Putamen (tissue), 1 donor: ENCODE measurements at regions not wholly inside any gene's neighbourhood (a gene's known extent, or its start where the extent isn't known, plus 50 kb on each side); places are given as distances from the start of the nearest gene placed in this dataset.

ENCODE experiments used
- DNase-seq: peaks from one replicate; pipeline ENCODE4 v3.0.0-alpha.2; 2016; ENCODE audit warnings: low spot score

DNA sequence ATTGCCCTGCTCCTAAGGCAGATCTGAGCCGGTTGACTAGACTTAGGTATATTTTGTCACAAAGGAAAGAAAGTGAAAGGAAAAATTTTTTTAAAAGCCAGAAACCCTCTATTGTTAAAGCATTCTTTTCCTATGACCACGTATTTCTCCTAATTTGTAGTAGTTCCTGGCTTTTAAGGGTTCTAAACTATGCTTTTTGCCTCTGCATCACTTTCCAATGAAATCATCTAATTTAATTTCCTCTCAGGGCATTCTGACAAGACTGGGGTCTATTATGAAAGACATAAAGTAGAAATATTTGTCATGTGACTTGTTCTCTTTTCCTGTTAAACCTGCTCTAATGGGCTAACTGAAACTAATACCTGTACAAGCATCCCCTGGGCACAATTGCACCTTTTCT lies 233.0 kb upstream of the PRR20A start:
- no peak for DNase-seq

DNA sequence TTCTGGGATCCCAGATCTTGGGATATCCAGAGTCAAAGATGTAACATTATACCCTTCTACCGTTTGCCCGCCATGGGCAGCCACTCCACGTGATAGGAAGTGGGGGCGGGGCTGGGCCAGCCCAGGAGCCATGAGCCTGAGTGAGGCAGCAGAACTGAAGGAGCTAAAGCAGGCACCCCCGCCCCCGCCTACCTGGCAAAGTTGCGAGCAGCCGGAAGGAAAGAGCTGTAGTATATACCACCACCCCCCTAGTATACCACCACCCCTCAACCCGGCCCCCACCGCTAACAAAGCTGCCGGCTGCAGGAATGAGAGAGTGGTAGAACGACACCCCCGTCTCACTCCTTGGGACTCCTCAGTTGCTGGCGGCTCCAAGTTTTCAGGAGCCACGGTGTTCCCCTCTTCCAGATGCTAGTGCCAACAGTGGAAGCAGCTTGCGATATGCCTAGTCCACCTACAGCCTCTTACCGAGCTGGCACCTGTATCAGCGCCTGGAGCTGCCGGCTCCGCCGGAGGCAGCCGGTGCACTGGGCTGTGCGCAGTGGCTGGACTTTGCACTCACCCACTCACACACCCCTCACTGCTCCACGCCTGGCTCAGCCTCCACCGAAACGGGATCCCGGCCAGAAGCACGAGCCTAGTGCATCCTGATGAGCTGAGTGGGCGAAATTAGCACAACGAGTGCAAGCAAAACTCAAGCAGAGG lies 230.7 kb upstream of the PRR20A start:
- DNase-seq: no peak

DNA sequence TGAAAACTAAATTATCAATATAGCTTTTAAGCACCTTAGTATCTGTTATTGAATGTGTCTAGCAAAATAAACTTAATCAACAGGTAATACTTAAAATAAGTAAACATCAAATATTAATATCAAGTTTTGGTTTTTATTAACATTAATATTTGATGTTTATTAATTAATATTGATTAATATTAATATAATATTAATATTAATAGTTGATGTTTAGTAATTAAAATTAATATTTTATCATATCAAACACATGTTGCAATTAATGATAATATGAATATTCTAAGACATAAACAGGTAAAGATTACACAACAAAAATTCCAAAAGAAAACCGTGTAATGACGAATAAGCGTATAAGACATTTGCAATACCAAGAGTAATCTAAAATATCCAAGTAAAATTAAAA lies 222.8 kb upstream of the PRR20A start:
- DNase-seq: no peak

DNA sequence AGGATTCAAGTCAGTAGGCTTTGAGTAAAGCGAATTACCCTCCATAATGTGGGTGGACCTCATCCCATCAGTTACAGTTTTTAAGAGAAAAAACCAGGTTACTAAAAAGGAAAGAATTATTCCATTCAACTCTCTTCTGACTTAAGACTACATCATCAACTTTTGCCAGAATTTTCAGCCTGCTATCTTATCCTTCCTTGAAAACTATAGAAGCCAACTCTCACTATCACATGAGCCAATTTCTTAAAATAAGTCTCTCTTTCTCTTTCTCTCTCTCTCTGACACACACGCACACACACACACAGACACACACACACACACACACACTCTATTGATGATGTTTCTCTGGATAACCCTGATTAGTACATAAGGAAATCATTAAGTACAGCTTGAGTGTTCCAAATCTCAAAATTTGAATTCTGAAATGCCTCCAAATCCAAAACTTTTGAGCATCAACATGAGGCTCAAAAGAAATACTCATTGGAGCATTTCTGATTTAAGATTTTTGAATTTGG lies 217.0 kb upstream of the PRR20A start:
- no peak for DNase-seq

DNA sequence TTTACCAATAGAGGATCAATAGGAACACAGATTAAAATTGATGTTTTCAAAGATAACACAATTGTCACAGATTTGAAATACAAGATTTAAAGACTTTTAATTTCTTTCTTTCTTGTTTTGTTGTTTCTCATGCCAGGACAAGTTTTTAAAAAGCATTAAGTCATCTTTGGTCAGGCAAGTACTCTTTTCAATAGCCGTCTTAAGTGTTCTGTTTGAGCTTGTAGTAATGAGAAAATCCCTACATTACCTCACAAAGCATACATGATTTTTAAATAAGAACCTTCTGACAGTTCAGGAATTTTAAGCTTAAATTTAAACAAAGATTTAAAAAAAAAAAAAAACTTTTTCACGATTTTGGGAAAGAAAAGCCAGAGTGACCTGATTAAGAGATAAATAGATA lies 216.3 kb upstream of the PRR20A start:
- DNase-seq: no peak

DNA sequence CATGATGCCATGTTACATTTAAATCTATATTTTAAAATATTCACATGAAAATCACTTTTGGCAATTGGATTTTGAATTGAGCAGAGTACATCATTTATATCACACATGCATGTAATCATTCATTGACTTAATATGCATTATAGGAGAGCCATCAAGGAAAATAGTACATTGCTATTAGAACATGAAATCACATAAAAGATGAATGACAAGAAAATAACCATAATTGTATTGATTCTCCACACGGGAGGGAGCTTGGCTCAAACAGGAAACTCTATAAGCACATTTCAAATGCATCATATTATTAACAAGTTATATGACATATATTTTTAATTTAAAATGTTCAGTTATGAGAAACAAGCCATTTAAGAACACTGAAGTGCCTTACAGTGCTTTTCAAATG lies 208.6 kb upstream of the PRR20A start:
- no peak for DNase-seq

DNA sequence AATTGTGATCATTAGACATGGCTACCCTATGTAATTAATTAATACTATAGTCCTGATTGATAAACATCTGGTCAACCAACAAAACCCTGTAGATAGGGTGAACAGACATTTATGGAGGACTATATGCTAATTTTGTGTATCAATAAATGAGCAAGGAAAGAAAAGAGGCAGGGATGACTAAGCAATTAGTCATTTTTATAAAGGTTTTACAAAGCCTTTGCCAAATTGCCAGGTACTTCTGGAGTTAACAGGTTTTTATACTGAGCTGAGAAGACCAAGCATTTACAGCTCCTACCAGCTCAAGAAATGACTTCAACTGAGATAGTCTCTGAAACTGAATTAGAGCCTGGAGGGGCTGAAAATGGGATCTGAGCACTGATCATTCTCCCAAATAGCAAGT lies 186.8 kb upstream of the PRR20A start:
- no peak for DNase-seq

DNA sequence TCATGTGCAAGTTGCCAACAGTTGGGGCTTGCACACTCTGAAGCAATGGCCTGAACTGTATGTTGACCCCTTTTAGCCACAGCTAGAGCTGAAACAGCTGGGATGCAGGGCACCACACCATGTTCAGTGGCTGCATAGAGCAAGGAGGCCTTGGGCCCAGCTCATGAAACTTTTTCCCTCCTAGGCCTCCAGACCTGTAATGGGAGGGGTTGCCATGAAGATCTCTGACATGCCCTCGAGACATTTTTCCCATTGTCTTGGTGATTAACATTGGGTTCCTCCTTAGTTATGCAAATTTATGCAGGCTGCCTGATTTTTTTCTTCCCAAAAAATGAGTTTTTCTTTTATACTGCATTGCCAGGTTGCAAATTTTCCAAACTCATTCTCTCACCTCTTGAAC lies 165.1 kb upstream of the PRR20A start:
- no peak for DNase-seq

DNA sequence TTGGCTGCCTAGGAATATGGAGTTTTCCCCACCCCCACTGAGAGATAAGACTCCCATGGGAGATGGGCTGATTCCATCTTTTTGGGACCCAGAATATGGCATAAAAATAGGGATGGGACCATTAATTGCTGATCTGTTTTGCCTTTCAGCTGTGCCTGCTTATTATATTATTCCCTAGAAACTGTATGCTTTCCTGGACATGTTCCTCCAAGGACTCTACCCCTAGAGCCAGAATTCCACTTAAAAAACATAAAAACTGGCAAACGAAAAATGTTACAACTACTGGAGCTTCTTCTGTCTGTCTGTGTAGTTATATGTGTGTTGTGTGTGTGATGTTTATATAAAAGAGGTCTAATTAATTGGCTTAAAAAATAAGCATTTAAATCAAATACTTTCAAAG lies 159.9 kb upstream of the PRR20A start:
- DNase-seq: no peak

DNA sequence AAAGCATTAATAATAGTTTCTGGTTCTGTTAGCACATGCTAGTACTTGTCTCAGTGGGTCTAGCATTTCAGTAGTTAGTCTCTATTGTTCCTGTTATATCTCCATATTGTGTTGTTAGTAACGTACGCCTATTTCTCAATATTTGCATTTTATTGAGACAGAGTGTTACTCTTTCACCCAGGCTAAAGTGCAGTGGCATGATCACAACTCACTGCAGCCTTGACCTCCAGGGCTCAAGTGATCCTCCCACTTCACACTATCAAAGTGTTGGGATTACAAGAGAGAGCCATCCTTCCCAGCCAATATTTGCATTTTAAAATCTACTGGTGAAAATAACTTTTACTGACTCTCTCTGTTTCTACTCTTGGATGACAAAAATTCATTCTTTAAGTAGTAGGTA lies 154.6 kb upstream of the PRR20A start:
- DNase-seq: no peak

DNA sequence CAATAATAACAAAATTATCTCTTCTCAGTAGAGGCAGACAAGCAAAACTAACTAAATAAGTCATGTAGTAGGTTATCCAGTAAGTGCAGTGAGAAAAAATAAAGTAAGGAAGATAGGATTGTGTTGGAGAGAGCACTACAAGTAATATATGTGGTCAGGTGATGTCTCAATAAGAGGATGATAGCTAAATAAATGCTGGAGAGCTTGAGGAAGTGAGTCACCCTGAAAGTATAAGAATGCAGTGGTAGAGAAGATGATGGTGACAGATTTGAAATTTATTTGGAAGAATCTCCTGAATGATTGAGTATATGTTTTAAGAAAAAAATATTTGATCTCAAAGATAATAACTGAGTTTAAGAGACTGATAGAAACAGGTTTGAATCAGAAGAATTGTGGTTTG lies 152.2 kb upstream of the PRR20A start:
- DNase-seq: no peak

DNA sequence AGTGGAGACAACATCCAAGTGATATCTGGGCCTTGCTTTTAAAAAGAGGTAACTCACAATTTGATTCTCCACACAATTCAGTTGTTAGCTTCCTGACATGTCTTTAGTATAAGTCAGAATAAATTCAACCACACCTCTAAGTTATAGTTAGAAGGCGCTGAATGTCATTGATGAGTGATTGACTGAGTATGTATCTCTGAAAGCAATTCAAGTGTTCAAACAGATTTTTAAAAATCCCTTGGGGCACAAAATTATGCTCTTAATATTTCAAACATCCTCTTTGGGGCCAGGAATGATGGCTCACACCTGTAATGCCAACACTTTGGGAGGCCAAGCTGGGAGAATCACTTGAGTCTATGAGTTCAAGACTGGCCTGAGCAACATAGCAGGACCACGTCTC lies 137.0 kb upstream of the PRR20A start:
- no peak for DNase-seq

DNA sequence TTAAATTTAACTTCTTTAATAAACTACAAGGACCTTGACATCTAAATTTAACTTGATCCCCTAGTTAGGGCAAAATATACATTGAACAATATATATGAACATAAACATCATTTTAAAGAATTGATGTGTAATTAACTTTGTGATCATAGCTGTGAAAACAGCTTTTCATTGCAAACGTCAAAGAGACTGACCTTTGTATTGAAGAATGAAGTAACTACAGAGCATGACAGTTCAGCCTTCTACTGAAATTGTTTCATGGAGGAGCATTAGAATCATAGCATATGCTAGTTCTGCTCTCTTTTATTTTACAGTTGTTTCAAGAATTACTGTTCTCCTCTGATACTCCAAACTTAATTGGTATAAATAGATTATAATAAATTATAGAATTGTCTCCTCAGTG lies 123.4 kb upstream of the PRR20A start:
- DNase-seq: no peak

DNA sequence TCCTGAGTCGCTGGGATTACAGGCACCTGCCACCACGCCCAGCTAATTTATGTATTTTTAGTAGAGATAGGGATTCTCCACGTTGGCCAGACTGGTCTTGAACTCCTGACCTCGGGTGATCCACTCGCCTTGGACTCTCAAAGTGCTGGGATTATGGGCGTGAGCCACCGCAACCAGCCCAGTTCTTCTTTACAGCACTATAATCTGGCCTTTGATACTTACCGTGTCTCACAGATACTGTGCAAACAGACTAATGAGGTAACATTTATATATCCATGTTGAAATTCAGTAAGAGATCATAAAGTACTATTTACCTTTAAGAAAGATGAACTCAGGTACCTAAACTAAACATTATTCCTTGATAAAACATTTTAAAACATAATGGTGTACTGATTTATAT lies 121.8 kb upstream of the PRR20A start:
- DNase-seq: no peak

DNA sequence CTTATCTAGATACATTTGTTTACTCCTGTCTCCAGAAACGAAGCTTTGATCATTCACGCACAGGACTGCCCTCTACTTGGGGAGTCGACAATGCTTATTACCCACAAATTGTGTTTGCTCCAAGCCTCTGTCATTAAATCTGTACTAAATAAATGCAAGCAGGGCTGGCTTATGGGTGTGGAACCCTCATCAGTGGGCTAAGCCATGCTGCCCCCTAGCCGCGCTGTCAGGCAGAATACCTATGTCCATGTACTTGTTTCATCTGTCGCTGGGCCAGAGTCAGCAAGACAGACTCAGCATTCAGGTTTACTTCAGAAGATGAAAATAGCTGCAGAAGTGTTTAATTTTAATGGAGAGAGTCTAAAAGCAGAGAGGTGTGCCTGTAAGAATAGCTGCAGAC lies 110.0 kb upstream of the PRR20A start:
- DNase-seq: no peak

DNA sequence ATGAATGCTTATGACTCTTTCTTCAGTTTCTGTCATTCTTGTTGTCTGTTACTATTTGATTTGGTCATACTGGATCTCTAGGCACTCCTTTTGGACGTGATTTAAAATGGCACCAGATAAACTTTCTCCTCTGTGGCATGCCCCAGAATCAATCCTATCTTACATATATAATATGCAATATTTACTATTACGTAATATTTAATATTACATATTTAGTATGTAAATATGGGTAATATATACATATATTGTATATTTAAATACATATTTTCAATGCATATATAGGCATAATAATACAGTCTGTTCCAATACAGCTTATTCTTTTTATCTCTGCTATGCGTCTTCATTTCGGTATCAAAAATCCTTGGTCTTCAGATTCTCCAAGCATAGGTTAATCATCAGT lies 104.4 kb upstream of the PRR20A start:
- no peak for DNase-seq

DNA sequence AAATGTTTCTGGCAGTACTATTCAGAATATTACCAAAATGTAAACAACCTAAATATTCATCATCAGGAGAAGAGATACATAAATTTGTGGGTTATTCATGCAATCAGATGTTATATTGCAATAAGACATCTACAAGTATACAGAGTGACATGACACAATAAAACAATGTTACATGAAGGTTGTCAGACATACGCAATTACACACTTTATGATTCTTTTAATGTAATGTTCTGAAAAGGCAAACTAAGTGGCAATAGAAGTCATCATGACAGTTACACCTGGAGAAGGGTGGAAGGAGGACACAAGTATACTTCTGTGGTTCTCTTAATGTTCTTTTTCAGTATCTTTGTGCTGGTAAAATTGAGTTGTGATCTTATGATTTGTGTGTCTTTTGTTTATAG lies 95.8 kb upstream of the PRR20A start:
- no peak for DNase-seq

DNA sequence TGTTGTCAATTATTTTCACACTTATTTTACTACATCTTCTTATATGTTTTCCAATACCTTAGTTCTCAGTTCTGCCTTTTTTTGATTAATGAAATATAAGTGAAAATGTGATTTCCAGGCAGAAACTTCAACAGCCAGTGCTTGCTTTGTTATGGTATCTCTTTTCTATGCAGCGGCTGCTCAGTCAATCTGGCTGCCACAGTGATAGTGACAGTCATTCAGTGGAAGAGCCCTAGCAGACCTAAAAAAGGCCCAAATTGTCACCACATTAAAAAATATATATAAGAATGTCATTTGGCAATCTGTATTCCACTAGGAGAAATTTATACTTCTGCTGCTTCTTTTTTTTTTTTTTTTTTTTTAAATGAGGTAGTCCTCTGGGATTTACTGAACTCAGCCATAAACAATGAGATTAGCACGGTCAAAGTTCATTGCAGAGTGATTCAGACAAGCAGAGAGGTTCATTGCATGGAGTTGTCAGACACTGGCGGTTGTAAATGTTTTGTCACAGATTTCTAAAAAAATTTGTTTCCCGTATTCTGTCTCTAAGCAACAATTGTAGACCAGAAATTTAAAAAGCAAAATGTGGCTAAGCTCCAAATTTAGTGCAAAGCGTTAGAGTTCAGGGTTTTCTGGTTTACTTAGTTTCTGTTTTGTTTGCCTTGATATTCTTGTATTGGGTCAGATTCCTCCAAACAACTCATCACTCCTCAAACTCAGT lies 94.7 kb upstream of the PRR20A start:
- no peak for DNase-seq

DNA sequence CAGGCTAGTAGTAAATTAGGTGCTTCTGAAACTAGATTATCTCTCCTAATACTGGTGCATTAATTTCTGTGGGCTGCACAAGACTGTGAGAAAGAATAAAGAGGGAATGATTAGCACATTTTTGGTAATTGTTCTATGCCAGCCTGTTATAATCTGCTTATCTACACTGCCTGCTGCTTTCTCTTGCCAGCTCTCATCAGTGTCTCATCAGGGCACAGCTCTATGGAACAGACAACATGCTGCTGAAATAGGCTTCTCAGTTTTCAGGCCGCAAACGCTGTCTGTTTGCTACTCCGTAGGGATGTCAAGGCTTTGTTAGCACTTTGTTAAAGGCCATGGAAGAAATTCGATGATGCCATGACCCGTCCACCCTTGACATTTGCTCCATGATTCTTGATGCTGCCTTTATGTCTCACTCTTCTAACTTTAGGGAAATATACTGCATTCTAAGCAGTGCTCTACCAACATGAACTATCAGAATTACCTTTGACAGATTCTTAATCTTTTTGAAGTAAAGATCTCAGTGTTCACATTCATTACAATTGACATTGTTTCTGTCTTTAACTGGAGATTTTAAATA lies 84.0 kb upstream of the PRR20A start:
- DNase-seq: no peak

DNA sequence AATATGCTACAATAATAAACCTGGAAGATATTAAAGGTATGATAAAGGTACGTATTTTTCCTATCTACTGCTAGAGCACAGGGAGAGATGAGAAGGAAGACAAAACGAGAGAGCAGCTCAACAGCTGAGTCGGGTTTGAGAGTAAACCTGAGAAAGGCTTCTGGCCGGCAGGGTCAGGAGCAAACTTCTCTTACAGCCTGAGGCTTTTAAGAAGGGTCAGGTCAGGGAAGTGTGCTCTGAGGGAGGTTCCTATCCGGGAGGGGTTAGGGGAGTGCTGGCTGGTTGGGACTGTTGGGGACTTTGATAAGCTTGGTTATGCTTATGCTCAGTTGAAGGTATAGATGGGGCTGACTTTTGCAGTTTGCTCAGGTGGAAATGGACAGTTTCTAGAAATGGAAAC lies 77.7 kb upstream of the PRR20A start:
- no peak for DNase-seq

DNA sequence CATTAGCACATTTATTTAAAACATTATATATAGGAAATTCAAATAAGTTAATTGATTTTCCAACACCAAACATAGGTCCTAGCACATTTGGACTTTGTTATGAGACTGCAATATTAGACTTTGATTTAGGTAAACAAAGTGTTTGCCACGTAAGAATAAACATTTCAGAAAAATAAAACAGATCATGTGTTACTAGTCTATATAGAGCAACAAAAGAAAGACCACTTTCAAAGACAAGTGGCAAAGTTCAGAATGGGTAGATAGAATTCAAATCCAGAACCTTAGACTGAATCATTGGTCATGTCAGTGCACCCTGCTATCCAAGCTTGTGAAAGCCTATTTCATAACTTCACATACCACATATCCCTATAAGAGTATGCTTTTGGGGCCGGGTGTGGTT lies 66.7 kb upstream of the PRR20A start:
- no peak for DNase-seq

DNA sequence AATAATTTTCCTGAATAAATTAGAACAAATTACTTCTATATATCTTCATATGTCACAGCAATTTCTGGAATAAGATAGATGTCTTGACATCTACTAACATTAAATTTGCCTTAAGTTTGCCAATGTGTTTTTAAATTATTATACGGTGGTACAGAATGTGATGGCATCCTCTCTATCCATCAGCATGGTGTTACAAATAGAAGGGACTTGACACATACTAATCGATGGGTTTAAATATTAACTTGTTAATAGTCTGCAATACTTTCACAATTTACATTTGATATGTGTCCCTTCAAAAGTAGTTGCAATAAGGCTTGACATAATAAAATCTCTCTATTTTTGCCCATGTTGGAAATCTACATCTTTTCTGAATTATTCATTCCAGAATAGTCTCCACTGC lies 65.1 kb upstream of the PRR20A start:
- DNase-seq: no peak

DNA sequence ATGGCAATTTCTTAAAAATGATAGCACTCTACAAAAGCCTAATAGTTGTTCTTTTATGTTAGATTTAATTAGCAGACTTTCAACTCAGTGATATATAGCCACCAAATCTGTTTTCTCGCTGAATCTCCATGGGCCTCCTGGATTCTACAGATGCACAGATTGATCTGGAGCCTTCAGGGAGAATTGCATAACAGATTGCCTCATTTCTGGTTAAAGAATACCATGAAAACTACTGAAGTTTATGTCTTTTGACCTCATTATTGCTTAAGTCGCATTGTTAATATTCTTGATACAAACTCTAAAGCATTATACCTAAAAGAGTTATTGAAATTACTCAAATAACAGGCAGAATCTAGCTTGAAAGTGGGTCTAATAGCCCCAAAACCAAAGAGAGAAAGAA lies 53.7 kb upstream of the PRR20A start:
- DNase-seq: no peak
